Spleen (tissue), 7 donors: ENCODE measurements at regions not wholly inside any gene's neighbourhood (a gene's known extent, or its start where the extent isn't known, plus 50 kb on each side); places are given as distances from the start of the nearest gene placed in this dataset.

Experiments used
- POLR2A ChIP-seq, 3 donors: fragments of 450-650 bp; IDR thresholded peaks; one replicate each; pipeline ENCODE4 v1.5.1; 2017; ENCODE audit warnings: antibody characterized with exemption in 3 of 3, mild to moderate bottlenecking in 1 of 3
- POLR2AphosphoS5 ChIP-seq, 3 donors: sonication (generic); formaldehyde crosslinking; IDR thresholded peaks; one replicate each; pipeline ENCODE4 v1.5.1; 2017; ENCODE audit warnings: antibody characterized with exemption in 3 of 3
- TF ChIP-seq, protein P1 (sequence below), 11 experiments: fragments of 200-600 bp in 7 of 11; fragments of 450-650 bp in 4 of 11; sonication (generic) in 4 of 11; IDR thresholded peaks in 8 of 11; conservative IDR thresholded peaks in 3 of 11; 1 replicate in 7 of 11; 2 replicates in 4 of 11; pipeline versions ENCODE4 v1.4.0 to v1.8.0; 2016 to 2021; ENCODE audit warnings: antibody characterized with exemption in 11 of 11, inconsistent platforms in 4 of 11, mild to moderate bottlenecking in 1 of 11
- donor health status: DM: no; HTN: no; CAD: no; lungs with moderate emphysema.
- donor health status: DM: no; HTN: no; CAD: no.
- donor health status: DM: no; HTN: no; CAD: no.

DNA sequence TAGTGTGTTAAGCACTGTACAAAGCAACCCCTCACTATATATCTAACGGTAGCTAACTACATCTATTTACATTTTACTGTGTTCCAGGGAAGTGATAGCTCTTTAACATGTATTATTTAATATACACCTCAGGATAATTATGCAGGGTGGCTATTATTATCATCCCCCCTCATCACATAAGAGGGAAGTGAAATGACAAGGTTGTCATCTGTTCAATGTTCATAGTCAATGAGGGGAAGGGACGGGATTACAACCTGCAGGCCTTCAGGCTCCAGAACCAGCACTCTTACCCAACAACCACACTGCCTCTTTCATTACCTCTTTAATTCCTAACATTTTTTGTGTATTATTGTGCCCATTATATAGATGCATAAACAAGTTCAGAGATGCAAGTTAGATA, 238.7 kb upstream of the ANO3 start:
- TF ChIP-seq, protein P1, sequence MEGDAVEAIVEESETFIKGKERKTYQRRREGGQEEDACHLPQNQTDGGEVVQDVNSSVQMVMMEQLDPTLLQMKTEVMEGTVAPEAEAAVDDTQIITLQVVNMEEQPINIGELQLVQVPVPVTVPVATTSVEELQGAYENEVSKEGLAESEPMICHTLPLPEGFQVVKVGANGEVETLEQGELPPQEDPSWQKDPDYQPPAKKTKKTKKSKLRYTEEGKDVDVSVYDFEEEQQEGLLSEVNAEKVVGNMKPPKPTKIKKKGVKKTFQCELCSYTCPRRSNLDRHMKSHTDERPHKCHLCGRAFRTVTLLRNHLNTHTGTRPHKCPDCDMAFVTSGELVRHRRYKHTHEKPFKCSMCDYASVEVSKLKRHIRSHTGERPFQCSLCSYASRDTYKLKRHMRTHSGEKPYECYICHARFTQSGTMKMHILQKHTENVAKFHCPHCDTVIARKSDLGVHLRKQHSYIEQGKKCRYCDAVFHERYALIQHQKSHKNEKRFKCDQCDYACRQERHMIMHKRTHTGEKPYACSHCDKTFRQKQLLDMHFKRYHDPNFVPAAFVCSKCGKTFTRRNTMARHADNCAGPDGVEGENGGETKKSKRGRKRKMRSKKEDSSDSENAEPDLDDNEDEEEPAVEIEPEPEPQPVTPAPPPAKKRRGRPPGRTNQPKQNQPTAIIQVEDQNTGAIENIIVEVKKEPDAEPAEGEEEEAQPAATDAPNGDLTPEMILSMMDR (IDR thresholded peaks at IDR 0.05 in 8 of 11, conservative IDR thresholded peaks at IDR 0.05 in 3 of 11) = no peak
- TF ChIP-seq POLR2AphosphoS5 (IDR thresholded peaks at IDR 0.05) (no peak), POLR2A (IDR thresholded peaks at IDR 0.05) (no peak)
